NCI-H2196 treated with DMSO at 0.1 percent for 48 hours (cell line): ENCODE measurements at regions not wholly inside any gene's neighbourhood (a gene's known extent, or its start where the extent isn't known, plus 50 kb on each side); places are given as distances from the start of the nearest gene placed in this dataset.

Experiments
- DNase-seq: peaks from one replicate; lab custom pipeline; 2025; ENCODE audit not compliant: unreplicated experiment; lab: John Stamatoyannopoulos, UW

DNA sequence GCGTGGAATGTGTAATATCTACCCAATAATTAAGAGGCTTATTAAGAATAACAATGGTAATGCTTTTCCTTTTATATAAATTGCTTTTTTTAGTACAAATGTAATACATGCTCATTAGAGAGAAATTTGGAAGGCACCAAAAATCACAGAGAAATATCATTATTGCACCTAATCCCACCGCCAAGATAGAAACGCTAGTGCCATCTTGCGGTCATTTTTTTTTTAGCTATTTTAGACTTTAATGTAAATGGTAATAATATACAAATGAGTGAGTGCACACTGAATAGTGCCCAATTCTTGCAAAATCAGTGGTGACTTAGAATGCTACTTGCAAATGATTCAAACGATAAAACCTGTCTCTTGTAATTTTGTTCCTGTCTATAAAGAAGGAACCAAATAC is 576.8 kb upstream of the TMEM132C start:
- DNase-seq, result no peak

DNA sequence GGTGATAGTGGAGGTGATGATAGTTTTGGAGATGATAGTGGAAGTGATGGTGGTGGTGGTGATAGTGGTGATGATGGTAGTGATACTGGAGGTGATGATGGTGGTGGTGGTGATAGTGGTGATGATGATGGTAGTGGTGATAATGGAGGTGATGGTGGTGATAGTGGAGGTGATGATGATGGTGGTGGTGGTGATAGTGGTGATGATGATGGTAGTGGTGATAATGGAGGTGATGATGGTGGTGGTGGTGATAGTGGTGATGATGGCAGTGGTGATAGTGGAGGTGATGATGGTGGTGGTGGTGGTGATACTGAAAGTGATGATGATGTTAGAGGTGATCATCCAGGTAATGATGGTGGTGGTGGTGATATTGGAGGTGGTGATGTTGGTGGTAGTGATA is 570.0 kb upstream of the TMEM132C start:
- DNase-seq, result no peak

DNA sequence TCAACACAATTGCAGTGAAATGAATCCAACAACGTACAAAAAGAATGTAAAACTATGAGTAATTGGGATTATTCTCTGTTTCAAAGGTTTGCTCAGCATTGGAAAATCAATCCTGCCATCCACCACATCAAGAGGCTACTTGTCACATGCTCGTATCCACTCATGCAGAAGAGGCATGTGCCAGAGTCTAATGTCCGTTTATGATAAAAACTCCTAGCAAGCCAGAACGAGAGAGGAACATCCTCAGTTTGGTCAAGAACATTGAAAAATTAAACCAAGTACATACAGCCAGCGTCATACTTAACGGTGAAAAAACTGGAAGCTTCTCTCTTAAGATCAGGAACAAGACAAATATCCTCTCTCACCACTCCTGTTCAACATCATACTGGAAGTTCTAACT is 563.9 kb upstream of the TMEM132C start:
- DNase-seq, result no peak

DNA sequence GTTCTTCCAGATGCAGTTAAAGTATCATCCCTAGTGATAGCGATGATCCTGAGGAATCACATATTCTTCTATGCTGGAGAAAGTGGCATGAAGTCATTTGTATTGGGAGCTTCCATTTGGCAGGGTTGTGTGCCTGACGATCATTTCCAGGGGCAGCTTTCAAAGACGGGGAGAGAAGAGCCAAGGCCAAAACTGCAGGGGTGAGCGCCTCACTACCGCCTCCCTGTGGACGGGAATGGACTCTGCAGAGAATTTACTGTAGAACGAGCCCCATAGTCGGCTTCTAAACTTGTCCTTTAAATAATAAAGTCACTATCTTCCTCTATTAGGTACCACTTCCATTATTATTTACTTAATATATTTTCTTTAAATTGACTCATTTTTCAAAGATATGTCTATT is 555.9 kb upstream of the TMEM132C start:
- no peak for DNase-seq

DNA sequence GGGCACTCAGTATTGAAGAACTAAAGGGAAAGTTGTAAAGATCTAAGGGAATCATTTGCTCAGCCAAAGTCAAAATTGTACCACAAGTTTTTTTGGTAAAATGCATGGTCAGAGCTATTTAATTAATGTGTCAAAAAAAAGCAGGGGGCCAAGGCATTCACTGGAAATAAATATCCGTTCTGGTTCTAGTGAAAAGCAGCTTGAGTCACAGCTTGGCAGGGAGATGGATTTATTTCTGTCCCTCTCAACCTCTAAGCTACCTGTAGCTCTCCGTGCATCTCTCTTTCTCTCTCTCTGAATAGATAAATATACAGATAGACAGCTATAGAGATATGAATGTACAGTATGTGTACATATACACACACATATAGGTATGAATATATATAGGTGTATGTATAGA is 554.4 kb upstream of the TMEM132C start:
- DNase-seq, result no peak

DNA sequence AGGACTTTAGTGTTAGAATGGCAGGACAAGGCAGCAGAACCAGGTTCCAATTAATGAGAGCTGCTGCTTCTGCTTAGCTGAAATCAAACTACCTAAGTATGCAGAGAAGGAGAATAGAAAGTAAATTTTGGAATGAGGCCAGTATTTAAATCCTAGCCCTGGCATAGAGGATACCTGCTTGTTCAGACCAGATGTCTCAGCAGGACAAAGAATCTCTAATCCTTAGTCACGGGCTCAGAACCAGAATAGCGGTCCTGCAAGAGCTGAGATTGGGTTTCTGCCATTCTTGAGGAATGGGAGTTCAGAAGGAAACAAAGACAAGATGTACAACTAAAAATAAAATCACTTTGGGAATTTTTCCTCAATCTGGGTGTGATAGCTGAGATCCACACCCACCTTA is 550.8 kb upstream of the TMEM132C start:
- DNase-seq, result no peak

DNA sequence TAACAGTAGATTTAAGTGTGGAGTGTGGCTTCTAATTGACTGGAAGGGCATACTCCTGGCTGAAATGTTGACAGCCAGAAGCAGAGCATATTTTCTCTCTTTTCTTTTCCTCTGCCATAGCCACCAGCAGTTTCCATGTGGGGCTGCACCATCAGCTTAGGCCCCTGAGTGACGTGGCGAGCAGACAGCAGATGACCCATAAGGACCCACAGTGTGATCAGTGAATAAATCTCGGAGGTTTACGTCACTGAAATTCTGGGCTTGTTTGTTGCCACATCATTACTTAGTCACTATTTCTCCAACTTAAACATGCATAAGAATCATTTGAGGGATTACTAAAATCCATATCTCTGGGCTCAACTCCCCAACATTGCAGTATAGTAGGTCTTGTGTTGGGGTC is 549.7 kb upstream of the TMEM132C start:
- no peak for DNase-seq

DNA sequence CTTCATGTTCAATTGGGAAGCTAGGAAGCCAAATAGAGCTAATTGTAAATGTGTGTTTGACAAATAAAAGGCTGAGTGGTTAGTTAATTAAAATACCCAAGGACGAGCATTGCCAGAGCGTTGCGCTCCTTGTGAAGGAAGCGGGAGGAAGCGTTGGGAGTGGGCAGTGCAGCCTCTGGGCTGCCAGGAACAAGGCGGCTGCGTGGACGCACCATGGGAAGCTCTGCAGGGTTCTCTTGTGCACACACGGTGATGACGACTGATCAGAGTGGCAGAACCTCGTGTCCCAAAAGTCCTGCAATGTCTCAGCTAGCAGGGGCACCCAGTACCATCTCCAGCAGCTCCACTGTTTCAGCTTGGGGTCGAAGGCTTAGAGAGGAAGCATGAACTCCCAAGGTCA is 546.6 kb upstream of the TMEM132C start:
- DNase-seq, result no peak

DNA sequence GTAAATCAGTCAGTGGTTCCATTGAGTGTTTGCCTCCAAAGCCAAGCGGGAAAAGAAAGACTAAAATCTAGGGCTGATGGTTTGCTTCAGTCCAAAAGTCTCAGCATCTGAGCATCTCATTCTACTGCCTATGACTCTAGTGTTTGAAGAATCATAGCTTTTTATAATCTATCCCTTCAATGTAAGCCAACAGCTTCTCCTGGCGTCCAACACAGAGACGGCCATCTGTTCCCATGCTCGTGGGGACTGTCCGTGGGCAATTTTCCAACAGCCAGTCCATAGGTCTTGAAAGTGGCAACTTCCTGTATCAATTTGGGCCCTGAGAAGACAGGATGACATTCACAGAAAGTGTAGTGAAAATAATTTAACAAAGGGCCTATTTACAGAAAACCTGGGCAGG is 544.4 kb upstream of the TMEM132C start:
- no peak for DNase-seq

DNA sequence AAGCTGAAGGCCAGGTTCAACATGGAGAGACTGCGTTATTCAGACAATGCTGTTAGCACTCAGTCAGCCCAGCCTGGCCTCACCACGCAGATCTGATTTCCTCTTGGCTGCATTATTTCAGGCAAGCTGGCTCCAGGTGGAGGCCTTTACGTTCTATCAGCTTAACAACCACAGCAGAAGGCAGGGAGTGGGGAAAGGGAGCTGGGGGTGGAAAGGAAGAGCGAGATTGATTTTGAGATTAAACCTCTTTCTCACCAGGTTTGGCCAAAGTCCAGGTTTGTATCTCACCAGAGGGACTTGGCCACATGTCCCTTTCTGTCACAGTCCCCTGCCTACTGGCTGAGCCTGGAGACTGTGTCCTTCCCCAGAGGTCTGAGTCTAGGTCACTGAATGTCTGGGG is 543.7 kb upstream of the TMEM132C start:
- no peak for DNase-seq

DNA sequence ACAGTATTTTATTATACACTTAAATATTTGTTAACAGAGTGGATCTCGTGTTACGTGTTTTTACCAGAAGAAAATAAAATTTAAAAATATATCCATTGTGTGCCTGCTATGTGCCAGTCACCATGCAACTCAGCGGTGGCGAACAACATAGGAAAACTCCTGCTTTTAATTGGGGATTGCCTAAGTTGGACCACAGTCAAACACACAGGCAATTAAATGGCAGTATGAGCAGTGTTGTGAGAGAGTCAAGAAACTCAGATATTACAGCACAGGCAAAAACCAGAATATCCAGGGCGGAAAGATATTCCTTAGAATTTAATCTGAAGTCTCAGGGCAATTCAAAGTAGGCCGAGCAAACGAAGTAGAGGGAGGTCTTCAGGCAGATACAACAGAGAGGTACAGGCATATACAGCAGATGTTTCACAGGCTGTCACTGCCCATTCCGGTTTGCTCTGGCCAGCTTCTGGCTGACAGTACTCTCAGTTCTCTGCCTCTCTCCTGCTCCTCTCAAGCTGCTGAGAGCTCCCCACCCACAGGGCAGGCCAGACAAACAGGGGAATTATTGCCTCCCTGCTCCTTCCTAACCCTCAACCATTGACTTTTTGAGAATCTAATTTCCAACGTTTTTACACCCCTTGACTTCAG is 540.2 kb upstream of the TMEM132C start:
- no peak for DNase-seq

DNA sequence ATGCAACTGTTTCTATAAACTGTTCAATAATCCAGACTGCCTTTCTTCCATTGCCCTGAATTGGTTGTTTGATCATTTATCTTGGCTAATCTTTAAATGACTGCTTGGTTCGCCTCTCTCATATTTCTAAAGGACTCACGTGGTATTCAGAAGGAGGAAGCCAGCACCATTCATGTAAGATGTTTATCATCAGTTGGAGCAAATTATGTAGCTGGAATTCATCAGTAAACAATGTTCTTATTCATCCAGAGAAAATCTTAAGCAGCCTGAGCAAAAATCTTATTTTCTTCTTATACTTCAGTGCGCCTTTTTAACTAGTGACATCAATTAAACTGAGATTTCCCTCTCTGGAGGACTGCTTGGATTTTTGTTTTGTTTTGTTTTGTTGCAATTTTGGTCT is 538.7 kb upstream of the TMEM132C start:
- DNase-seq, result no peak

DNA sequence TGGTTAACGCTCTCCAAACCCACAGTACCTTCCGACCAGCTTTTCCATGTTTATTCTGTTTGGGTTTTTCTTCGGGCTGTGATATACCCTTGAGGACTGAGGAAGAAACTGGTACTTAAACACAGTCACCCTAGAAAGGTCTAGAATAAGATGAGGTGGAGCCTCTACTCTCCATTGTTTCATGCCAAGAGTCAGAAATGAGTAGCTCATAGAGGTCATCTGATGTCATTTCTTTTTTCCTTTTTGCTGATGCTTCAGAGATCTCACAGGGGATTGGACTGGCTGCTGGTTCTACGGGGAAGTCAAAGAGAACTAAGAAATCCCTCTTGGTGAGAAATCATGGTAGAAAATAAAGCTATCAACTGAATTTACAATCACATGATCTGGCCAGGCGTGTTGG is 538.2 kb upstream of the TMEM132C start:
- DNase-seq, result no peak

DNA sequence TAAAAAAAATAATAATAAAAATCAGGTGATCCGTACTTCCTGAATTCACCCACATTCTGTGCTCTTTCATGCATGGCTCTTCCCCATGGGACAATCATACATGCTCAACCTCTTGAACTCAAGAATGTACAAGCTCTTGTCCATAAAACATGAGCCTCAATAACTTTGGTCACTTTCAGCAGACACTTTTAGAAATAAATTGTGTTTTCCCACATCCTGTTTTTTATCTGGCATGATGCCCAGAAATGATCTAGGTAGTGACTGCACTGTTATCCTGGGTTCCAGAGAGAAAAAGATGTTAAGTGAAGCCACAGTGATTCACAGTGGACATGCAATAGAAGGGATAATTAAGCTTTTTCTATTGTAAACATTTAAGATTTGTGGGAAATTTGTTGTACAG is 537.6 kb upstream of the TMEM132C start:
- no peak for DNase-seq

DNA sequence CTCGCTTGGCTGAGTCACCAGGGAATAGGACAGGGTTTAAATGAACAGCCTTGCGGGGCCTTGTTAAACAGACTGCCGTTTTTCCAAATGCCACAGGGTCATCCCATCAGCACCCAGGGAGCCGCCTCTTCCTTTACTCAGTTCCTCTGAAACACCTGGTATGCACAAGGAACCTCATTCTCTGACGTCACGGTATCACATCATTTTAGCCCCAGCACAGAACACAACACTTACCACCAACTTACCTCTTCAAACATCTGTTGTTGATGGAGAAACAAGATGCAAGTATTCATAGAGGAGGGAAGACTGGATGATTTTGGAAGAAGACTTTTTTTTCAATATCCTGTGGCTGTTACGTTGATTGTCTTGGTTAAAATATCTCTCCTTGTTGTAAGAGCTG is 535.3 kb upstream of the TMEM132C start:
- no peak for DNase-seq

DNA sequence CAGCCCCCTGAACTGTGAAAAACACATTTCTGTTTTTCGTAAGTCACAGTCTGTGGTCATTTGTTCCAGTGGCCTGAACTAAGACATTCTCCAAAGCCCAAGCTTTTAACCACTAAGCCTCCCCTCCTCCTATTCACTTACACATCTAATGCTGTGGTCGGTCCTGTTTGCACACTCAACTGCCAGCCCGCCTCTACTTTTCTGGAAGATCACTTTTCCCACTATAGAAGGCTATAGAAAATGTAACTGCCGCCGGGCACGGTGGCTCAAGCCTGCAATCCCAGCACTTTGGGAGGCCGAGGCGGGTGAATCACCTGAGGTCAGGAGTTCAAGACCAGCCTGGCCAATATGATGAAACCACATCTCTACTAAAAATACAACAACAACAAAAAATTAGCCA is 524.7 kb upstream of the TMEM132C start:
- no peak for DNase-seq

DNA sequence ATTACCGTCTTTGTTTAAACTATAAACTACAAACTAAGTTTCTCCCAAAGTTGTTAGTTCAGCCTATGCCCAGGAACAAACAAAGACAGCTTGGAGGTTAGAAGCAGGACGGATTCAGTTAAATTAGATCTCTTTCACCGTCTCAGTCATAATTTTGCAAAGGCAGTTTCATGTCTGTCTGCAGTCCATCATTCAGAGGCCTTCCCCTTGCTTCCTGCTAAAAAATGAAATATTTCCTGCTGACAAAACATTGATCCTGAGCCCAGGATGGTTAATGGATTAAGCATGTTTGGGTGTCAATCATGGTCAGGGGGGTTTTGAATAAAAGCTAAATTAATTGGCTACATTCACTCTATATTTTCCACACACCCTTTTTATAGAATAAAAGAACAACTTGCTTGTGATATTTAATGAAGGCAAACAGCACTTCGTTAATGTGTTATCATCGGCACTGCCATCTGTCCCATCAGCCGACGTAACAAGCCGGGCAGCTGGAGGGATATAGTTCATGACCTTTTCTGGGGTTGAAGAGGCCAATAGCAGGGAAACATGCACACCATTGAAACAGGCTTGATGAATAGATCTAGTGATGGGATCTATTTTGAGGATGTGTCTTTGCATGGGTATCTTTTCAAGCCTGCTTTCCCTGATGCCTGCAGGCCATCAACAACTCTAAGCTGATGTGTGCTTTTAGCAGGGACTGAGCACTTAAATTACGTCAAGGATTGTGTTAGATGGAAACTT is 521.3 kb upstream of the TMEM132C start:
- no peak for DNase-seq

DNA sequence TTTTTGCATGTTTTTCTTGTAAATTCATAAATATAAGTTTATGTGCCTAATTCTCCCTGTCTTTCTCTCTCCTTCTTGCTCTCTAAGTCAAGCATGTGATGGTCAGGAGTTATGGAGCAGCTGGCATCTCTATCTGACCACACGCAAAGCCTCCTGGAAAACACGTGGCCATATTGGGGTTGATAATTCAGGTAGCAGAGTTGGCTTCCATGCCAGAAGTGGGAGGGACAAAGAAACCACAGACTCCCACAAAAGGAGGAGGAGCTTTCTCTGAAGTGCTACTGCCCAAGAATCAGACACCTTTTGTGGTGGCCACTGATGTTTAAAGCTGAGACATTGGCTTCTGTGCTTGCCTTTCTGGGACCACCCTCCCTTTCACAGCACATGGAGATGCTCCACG is 517.6 kb upstream of the TMEM132C start:
- DNase-seq, result no peak

DNA sequence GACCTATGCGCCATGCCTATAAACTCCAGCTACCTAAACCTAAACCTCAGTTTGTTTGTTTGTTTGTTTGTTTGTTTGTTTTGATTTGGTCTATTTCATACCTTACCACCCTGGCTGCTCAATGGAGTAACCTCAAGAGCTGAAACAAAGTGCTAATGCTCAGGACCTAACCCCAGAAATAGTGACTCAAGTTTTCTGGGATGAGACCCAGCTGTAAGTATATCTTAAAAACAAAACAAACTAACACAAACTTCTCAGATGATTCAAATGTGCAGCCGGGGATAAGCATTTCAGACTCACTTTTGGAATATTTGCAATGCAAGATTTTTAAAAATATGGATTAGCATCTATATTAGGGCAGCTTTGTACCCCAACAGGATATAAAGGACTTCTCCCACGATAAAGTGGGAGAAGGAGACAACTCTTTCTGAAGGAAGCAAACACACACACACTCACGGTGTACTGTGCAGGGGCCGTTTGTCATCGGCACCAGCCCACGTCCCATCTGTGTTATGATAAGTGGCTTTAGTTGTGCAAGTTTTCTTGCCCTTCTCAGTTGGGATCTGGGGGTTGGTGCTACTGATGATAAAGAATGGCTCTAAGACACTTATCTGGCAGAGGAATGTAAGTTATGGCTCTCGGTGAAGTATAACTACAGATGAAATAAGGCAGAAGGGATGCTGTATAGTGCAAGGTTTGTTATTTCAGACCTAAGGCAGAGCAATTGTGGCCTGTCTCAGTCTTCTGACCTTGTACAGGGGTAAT is 516.7 kb upstream of the TMEM132C start:
- DNase-seq, result no peak

DNA sequence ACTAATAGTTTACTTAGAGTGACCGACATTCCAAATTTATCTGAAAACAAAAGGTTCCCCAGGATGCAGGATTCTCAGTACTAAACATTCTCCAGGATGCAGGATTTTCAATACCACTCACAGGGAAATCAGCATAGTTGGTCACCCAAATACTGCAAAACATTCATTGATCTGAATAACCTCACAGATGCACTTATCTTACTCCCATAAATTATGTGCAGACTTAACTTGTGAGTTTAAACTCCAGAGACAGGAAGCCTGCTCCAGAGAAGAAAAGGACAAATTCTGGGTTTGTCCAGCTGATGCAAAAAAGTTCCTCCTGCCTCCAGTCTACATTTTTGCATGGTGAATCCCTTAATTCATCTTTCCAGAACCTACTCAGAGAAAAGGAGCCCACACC is 514.2 kb upstream of the TMEM132C start:
- DNase-seq, result no peak

DNA sequence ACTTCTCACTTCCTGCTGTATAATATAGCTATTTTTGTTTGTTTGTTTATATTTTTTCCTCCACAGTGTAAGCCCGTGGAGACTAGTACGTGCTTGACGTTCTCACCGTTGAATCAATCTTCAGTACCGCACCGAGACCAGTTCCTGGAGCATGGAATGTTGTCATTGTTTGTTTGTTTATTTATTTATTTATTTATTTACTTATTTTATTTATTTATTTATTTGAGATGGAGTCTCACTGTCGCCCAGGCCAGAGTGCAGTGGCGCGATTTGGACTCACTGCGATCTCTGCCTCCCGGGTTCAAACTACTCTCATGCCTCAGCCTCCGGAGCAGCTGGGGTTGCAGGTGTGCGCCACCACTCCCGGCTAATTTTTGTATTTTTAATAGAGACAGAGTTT is 506.6 kb upstream of the TMEM132C start:
- DNase-seq, result no peak

DNA sequence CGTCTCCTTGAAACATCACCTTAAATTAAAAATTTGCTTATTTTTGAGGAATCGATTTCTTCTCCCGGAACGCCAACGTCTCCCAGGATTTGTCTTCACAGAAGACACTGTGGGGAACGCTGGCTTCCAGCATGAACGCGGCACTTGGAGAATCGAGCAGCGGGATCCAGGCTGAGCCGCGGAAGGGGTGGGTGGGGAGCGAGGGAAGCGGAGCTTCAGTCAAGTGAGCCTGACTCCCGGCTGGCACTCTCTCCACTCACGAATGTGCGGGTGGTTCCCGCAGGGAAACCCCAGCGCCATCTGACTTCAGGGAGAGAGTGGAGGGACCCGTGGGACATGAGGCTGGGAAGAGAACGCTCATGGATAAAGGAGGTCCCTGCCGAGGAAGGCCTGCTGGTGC is 506.0 kb upstream of the TMEM132C start:
- DNase-seq, result no peak
